Fibroblast of mammary gland (primary cell): ENCODE measurements at regions not wholly inside any gene's neighbourhood (a gene's known extent, or its start where the extent isn't known, plus 50 kb on each side); places are given as distances from the start of the nearest gene placed in this dataset.

Experiments
- DNase-seq: peaks from one replicate; pipeline ENCODE4 v3.0.0-alpha.2; 2010; ENCODE audit warnings: low read depth
- H3K4me3 ChIP-seq: 2 replicates; pipeline ENCODE4 v1.5.1; 2011; ENCODE audit warnings: low read depth, mild to moderate bottlenecking, low read length, moderate library complexity; ENCODE audit not compliant: control insufficient read depth
- TF ChIP-seq, protein P1 (sequence below): conservative IDR thresholded peaks from 2 replicates; pipeline ENCODE4 v1.5.1; 2011; ENCODE audit warnings: low read depth, low read length, inconsistent platforms; ENCODE audit not compliant: control insufficient read depth, insufficient read depth

DNA sequence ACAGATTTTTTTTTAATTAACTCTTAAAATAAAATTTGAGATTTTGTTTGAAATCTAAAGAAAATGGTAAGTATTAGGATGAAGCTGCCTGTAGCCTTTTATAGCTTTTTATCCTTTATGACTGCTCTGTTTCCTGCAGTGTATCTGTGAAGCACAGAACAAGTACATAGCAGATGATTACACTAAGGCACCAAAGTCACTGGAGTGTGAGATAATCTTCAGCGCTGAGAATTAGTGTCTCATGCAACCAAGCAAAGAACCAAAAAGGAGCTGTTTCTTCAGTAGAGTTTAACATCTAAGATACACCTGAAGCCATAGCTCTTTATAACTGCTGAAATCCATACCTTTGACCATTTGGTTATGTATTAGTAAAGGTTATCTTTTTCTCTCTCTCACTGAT lies 1989.8 kb upstream of the PCDH10 start:
- no peak for DNase-seq
- H3K4me3 ChIP-seq = no peak overlapping the region
- TF ChIP-seq, protein P1, sequence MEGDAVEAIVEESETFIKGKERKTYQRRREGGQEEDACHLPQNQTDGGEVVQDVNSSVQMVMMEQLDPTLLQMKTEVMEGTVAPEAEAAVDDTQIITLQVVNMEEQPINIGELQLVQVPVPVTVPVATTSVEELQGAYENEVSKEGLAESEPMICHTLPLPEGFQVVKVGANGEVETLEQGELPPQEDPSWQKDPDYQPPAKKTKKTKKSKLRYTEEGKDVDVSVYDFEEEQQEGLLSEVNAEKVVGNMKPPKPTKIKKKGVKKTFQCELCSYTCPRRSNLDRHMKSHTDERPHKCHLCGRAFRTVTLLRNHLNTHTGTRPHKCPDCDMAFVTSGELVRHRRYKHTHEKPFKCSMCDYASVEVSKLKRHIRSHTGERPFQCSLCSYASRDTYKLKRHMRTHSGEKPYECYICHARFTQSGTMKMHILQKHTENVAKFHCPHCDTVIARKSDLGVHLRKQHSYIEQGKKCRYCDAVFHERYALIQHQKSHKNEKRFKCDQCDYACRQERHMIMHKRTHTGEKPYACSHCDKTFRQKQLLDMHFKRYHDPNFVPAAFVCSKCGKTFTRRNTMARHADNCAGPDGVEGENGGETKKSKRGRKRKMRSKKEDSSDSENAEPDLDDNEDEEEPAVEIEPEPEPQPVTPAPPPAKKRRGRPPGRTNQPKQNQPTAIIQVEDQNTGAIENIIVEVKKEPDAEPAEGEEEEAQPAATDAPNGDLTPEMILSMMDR = no peak

DNA sequence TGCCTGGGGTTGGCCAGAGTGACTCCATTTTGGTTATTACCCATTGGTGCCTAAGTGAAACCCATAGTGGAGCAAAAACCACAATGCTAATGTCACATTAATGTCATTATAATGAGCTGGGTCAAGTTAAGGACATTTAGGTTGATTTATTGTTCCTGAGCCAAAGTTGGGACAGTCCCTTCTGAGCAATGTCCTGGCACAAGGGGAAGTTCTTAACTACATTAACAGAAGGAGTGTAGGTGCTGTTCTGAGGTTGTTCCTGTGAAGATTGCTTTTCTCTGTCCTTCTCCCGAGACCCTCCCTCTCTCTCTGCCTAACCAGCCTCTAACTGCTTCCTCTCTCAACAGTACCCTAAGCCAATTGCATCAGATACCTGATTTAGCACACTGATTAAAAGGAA lies 1956.8 kb upstream of the PCDH10 start:
- TF ChIP-seq, protein P1 = no peak
- H3K4me3 ChIP-seq = no peak overlapping the region
- no peak for DNase-seq

DNA sequence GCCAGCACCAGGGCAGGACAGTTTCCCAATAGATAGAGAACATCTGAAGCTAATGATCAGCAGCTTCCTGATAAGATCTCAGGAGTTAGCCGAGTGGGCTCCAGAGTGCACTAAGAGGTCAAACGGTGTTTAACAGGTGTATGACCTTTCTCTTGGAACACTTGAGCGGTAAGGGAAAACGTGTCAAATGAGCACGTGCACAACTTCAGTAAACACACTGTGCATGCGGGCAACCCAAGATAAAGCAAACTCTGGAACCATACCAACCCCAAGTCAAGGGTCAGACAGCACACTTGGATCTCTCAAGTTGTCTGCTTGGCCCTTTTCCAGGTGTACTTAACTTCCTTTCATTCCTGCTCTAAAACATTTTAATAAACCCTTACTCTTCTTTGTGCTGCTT lies 1941.5 kb upstream of the PCDH10 start:
- TF ChIP-seq, protein P1 = no peak
- DNase-seq = no peak
- H3K4me3 ChIP-seq = no peak overlapping the region

DNA sequence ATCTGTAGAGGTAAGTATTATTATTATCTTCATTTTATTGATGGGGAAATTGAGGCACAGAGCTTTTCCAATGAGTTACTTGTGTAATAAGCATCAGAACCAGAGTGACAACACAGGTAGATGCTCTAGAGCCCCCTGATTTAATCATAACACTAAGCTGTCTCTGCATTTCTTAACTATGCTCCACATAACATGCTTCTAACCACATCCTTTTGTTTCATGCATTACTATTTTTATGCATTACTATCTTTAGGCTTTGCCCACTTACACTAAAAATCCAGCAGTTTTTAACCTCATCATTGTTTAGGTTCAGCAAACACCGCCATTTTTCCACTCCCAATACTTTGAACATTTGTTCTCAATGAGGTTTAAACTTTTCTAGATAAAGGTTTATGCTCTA lies 1900.8 kb upstream of the PCDH10 start:
- TF ChIP-seq, protein P1 = no peak
- no peak overlapping the region for H3K4me3 ChIP-seq
- no peak for DNase-seq

DNA sequence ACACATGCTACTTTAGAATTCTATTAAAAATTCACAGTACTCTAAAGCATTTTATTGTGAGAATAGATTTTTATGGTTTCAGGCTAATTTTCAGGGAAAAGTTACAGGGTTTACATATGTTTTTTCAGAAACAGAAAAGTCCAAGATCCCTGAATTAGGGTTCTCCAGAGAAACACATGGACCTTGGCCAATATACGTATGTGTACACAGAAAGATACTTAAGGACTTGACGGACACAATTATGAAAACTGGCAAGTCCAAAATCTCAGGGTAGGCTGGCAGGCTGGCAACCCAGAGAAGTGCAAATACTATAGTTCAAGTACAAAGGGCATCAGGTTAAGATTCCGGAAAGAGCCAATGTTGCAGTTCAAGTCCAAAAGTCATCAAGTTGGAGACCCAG lies 1897.8 kb upstream of the PCDH10 start:
- DNase-seq = no peak
- no peak overlapping the region for H3K4me3 ChIP-seq
- TF ChIP-seq, protein P1 = no peak

DNA sequence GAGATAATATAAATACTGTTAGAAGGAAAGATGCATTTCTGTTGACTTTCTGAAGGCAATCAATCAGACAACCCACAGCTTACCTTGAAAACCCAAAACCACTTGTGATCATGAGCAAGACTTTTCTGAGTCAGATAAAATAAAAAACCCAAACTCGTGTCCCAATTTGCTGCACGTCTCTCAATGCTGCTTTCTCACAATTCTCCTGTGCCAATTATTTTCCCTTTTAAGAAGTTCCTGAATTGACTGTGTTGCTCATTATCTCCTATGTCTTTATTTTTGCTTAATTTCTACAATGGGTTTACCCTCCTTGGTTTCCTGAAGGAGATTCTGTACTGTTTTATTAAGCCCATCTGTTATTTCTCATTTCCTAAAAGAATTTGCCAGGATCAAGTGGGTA lies 1891.9 kb upstream of the PCDH10 start:
- TF ChIP-seq, protein P1 = no peak
- no peak overlapping the region for H3K4me3 ChIP-seq
- no peak for DNase-seq

DNA sequence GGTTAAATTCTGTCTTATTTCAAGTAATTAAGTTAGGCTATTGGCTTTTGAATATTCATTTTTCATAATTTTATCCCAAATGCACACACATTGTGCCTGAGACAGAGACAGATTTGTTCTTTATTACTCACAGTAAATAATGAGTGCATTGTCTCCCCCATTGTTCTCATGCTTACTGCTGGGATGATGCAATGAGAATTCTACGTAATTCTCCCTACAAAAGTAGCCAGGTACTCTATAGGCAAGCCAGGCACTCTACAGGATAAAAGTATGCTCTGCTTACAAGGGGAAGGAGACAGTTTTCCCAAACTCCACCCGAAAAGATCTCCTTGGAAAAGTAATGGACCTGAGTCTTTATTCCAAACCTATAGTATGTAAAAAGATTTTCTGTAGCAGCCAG lies 1890.7 kb upstream of the PCDH10 start:
- DNase-seq = no peak

More for the DNA sequence above, 1890.7 kb upstream of the PCDH10 start:
- H3K4me3 ChIP-seq = no peak overlapping the region
- TF ChIP-seq, protein P1 = no peak
